Femur (tissue), 1 donor: ENCODE measurements at regions not wholly inside any gene's neighbourhood (a gene's known extent, or its start where the extent isn't known, plus 50 kb on each side); places are given as distances from the start of the nearest gene placed in this dataset.
"Not testable (repeated sequence)": the region's sequence is repeated elsewhere in the genome, so short reads cannot be mapped to it uniquely, and the experiment has no call there.

Experiments
- DNase-seq: peaks from one replicate; pipeline ENCODE4 v3.0.0-alpha.2; 2017

- no peak for DNase-seq
Observed at GRCh38 chr1:177708406-177708805, 261.5 kb downstream of the SEC16B start.

DNA sequence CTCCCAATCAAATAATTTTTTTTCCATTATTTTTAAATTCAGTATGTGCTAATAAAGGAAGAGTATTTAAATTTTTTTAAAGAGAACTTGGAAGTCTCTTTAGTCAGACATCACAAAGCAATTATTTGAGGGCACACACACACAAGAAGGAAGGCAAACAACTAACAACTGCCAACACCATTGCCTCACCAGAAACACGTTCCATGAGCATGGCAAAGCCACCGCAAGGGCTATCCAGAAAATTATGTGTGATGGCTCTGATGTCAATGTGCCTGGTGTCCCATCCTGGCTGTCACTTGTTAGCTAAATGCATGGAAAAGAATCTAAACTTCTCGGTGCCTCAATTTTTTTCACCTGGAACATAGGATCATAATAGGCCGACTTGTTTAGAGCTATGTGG lies 262.9 kb downstream of the SEC16B start:
- DNase-seq: no peak

DNA sequence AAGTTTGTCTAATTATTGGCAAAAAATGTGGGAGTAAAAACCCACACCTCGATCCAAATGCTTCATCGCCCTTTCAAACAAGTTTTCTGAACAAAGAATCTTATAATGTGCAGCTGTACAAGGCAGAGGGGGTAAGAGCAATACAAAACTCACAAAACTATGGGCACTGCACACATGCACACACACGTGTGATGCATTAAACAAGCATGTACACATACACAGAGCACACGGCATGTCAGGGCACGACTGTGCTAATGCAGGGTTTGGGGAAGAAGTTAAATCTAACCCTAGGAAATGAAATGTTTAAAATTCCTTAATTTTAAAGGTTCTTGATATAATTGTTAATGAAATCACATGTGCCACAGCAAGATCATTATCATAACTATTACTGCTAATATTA lies 264.0 kb downstream of the SEC16B start:
- DNase-seq: no peak

GRCh38 chr1:177703888-177704446 lies 265.9 kb downstream of the SEC16B start:
- no peak for DNase-seq

- DNase-seq: no peak
Observed at GRCh38 chr1:177701654-177702353, 268.1 kb downstream of the SEC16B start.

DNA sequence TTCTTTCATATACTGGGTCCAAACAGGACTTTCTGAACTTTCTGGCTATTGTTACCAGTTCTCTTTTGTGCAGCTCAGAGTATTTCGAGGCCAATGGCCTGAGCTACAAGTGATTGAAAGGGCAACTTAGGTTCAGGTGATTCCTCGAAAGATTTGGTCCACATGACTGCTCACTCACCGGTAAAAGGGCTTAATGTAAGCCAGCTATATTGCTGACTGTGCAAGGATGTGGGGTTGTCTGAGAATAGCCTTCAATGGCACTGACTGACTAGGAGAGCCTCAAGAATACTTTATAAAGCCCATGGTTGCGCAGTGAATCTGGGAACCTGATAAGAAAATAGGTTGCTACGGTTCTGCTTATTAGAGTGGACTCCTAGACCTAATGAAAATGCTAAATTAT lies 269.0 kb downstream of the SEC16B start:
- no peak for DNase-seq

DNA sequence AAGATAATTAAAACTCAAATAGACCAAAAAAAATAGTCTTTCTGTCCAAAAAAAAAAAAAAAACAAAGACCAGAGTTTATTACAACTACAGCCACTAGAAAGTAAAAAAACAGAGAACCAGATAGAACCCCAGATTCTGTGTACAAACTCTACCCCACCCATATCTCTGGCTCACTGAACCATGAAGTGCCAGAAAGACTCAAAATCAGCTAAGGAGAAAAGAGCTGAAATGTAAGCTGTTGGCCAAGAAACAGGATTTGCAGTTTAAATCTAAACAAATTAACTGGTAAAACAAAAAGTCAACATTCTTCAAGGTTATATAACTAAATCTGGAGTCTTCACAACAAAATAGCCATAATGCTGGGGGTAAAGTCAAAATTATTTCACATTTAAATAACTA lies 278.9 kb downstream of the SEC16B start:
- no peak for DNase-seq

GRCh38 chr1:177687544-177687943 lies 282.3 kb downstream of the SEC16B start:
- DNase-seq: no peak

DNA sequence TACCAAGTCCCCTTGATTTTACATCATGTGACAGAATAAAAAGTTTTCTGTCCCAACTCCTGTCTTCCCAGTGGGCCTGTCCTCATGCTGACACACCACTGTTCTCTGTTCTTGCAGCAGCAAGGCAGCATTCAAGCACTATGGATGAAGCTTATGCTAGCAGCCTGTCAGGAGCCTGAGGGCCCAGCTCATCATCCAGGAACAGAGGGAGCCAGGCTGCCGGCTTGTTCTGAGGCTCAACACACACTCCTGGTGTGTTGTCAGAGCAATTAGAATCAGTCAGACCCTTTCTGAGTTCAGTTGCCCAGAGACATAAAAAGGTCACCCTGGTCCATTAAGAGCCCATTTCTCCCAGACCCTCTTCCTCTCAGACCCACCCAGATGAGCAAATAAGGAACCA lies 282.9 kb downstream of the SEC16B start:
- DNase-seq: no peak

DNA sequence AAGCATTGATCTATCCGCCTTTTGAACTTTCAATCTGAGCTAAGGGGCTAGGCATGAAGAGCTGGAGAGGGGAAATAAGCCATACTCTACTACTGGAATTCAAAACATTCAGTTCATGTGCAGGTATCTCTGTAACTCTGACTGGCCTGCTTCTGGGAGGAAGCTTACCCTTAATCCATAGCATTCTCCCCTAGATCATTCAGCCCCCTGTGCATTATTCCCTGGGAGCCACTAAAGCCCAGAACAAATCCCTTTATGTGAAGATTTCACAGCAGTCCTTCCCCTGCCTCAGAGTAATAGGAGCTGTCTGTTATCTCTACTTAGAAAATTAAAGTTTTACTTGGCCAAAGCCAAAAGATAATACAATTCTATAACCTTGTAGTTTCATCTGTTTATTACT lies 300.7 kb downstream of the SEC16B start:
- no peak for DNase-seq

DNA sequence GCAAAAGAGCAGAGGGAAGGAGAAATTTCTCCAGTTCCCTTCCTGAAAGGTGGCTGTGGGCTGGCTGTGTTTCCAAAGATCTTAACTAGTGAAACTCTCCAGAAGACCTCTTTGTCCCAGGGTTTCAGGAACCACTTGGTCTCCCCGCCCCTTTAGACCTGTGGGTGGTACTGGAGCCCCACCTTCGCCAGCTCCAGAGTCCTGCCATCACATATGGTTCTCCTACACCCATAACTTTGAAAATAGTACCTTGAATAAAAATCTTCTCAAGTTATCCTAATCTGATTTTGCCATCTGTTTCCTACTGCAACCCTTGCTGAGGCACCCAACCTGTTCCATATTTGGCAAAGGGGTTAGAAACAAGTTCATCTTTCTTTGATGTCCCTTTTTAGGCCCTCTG lies 303.9 kb downstream of the SEC16B start:
- no peak for DNase-seq

- DNase-seq: not testable (repeated sequence)
Observed at GRCh38 chr1:177664742-177665141, 305.1 kb downstream of the SEC16B start.

DNA sequence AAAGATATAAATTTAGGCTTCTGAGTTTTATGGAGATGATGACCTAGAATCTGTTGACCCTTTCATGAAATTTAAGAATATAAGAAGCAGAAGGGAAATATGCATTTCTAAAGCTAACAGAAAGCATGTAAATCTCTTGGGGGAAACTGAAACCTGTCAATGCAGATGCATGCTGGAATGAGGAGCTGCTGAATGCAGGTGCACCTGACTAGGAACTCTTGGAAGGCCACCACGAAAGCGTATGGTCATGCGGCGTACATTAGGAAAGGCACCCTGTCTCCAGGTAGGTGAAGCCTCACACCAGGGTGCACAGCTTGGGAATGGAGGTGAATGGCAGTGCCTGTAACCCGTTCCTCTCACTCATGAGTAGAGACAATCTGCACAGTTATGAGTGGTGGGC lies 309.7 kb downstream of the SEC16B start:
- no peak for DNase-seq

DNA sequence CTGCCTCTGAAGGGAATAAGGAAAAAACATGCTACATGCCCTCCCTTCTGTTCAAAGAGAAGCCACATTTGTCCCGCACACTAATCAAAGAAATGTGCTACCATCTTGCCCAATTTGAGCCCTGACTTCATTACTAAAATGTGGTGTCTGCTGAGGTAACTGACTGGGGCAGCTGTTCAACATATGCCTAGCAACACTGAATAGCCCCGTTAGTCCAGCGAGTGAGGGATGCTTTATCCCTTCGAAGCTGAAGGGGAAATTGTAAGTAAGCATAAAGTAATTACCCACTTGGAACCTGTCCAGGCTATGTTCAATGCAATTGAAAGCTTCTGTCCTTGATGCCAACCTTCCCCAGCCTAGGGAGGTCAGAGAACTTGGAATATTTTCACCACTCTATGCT lies 310.6 kb downstream of the SEC16B start:
- no peak for DNase-seq

DNA sequence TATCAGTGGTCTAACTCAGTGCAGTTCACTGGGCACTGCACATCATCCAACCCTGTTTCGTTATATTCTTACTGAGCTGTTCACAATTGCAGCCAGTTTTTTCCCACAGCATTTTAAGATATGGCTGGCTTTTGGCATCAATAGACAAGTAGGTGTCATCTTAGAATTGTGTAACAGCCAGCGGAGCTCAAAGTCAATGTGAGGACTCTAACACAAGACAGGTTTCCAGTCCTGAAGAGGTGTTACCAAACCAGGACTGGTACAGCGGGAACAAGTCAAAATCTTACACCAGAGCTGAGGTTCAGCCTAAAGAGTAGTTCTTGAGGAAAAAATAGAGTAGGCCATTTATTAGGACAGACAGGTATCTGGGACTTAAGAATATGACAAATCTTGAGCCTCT lies 313.3 kb downstream of the SEC16B start:
- no peak for DNase-seq

DNA sequence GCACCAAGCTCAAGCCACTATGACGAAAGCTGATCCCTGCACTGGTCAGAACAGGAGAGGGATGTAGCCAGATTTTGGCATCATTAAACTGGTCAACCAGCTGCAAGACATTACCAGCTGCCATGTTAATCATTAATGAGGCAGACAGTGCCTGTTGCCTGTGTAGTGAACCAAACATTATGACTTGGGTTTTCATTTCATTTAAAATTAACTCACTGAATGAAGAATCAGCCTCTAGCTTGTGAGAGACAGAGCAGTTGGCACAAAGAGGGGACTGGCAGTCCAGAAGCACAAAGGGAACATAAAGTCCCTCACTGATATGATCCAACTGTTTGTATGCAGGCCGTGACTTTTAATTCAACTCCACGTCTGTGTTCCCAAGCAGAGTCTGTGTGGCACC lies 318.9 kb downstream of the SEC16B start:
- no peak for DNase-seq

DNA sequence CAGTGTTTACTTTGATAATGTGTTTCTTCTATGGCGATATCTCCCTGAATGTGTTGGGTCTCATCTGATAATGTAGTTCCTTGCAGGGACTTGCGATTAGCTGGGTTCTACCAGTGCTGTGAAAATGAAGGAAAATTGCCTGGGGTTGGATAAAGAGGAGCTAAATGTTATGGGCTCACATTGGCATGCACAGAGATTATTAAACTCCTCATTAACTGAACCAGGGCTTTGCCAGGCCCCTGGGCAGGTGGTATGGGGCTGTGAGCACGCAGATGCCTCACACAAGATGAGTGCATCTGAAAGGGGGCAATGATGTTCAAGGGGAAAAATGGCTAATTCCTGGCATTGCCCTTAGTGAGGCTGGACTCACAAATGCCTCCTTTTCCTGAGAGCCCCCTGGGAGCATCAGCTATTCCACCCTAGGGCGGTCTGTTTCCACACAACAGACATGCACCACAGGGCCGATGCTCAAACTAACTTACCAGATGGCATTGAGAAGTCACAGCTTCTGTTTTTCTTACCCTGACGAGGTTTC lies 321.1 kb downstream of the SEC16B start:
- DNase-seq: no peak

- no peak for DNase-seq
Observed at GRCh38 chr1:177648138-177648537, 321.7 kb downstream of the SEC16B start.

DNA sequence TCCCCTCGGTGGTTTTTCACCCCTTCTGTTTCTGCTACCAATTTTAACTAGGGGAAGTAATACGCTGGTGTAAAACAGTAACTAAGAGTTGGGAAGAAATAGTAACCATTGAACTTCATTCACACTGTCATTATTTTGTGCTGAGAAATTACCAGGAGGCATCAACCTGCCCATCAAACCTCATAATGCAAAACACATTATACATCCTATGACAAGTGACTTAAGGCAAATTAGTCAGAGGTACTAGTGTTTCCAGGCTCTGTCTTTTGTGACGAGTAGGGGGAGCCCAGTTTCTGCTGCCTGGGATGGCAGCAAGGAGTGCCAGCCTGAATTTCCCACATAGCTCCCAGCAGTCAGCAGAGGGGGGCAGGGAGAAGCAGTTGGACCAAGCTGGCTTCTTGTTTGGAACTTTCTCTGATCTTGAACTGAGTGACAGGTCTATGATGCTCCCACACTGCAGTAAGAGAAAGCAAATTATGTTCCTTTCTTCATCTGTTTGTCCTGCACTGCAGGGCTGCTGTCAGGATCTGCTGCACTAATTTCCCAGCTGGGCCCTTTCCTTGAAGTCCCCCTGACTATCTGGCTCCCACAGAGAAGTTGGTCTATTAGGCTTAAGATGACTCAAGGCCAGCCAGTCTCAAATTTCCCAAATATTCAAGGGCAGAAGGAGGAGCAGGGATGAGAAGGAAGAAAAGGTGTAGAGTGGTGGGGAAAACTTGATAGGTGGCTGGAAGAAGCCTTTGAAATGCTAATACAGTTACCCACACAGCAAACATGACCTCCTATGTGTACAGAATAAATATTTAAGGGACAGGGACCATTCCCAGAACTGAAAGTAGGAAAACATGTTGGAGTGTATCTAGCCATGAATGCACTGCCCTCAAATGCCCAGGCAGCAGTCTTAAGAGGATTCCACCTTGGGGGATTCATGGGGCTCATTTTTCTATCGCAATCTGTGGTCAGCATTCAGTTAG lies 322.8 kb downstream of the SEC16B start:
- DNase-seq: no peak

DNA sequence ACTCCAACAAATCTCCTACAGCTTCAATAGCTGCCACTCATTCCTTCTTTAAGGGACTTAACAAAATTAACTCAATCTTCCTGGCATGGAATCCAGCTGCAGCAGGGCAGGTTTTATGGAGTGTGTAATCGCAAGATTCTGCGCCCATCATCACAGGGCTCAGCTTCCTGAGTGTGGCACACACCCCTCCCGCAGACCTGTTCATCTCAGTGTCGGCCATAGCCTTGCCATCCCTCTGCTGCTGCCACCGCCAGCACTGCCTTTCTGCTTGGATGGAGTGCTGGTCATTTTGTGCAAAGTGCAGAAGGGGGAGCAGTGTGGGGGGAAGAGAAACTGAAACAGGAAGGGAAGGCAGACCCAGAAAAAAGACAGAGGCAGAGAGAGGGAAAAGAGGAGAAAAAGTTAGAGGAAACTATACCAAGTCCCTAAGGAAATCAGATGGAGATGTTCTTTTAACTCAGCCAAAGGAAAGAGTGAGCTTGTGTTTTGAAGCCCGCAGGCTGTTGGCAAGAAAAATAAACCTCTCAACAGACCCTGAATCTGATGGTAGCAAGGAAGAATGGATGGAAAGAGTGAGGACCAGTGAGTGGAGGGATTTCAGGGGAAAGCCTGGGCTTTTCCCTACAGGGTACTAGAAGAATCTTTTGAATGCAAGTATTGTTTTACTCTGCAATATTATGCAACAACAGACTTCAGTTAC lies 324.2 kb downstream of the SEC16B start:
- no peak for DNase-seq

GRCh38 chr1:177640687-177641086 lies 329.2 kb downstream of the SEC16B start:
- no peak for DNase-seq

- not testable (repeated sequence) for DNase-seq
Observed at GRCh38 chr1:177634151-177634550, 335.7 kb downstream of the SEC16B start.
